SK-N-SH treated with all-trans-retinoic acid at 6 μM for 48 hours (cell line): ENCODE measurements at regions not wholly inside any gene's neighbourhood (a gene's known extent, or its start where the extent isn't known, plus 50 kb on each side); places are given as distances from the start of the nearest gene placed in this dataset.

Experiments
- ATAC-seq: fragments of 200-7000 bp; cut with Tn5 transposase; 3 replicates; pipeline ENCODE4 v1.9.1; 2020; ENCODE audit warnings: mild to moderate bottlenecking, moderate library complexity
- ARNTL ChIP-seq: fragments of 450-650 bp; formaldehyde crosslinking; IDR thresholded peaks from 2 replicates; pipeline ENCODE4 v1.5.0; 2020; ENCODE audit warnings: low read depth, mild to moderate bottlenecking, moderate library complexity, borderline replicate concordance
- BACH2 ChIP-seq: fragments of 250-450 bp; sonication (Bioruptor Pico); IDR thresholded peaks from 2 replicates; pipeline ENCODE4 v1.9.0; 2021; ENCODE audit warnings: mild to moderate bottlenecking, borderline replicate concordance
- CSDC2 ChIP-seq: fragments of 250-450 bp; sonication (Bioruptor Pico); IDR thresholded peaks from 2 replicates; pipeline ENCODE4 v1.5.0; 2020; ENCODE audit warnings: mild to moderate bottlenecking, moderate library complexity
- ESRRG ChIP-seq: fragments of 250-450 bp; sonication (Bioruptor Pico); IDR thresholded peaks from 2 replicates; pipeline ENCODE4 v1.6.1; 2021; ENCODE audit warnings: mild to moderate bottlenecking
- GLIS3 ChIP-seq: fragments of 250-450 bp; sonication (Bioruptor Pico); IDR thresholded peaks from 2 replicates; pipeline ENCODE4 v1.5.0; 2020; ENCODE audit warnings: mild to moderate bottlenecking, moderate library complexity
- ISL1 ChIP-seq: fragments of 250-450 bp; sonication (Bioruptor Pico); IDR thresholded peaks from 2 replicates; pipeline ENCODE4 v2.1.2; 2022; ENCODE audit warnings: mild to moderate bottlenecking, moderate library complexity
- OSR1 ChIP-seq: fragments of 250-450 bp; sonication (Bioruptor Pico); IDR thresholded peaks from 2 replicates; pipeline ENCODE4 v1.8.0; 2022; ENCODE audit warnings: moderate library complexity, mild to moderate bottlenecking, inconsistent platforms
- POU6F1 ChIP-seq: fragments of 250-450 bp; sonication (Bioruptor Pico); IDR thresholded peaks from 2 replicates; pipeline ENCODE4 v1.8.0; 2021; ENCODE audit warnings: low read depth, mild to moderate bottlenecking, moderate library complexity, borderline replicate concordance
- PPARA ChIP-seq: fragments of 250-450 bp; sonication (Bioruptor Pico); IDR thresholded peaks from 2 replicates; pipeline ENCODE4 v1.5.0; 2020; ENCODE audit warnings: mild to moderate bottlenecking, borderline replicate concordance
- RARB ChIP-seq: fragments of 250-450 bp; sonication (Bioruptor Pico); IDR thresholded peaks from 2 replicates; pipeline ENCODE4 v1.8.0; 2021; ENCODE audit warnings: mild to moderate bottlenecking, moderate library complexity
- SNAI2 ChIP-seq: fragments of 250-450 bp; sonication (Bioruptor Pico); IDR thresholded peaks from 2 replicates; pipeline ENCODE4 v1.5.0; 2020; ENCODE audit warnings: mild to moderate bottlenecking, moderate library complexity
- TCF4 ChIP-seq: fragments of 250-450 bp; sonication (Bioruptor Pico); IDR thresholded peaks from 2 replicates; pipeline ENCODE4 v1.8.0; 2021; ENCODE audit warnings: mild to moderate bottlenecking, moderate library complexity, borderline replicate concordance
- TOX ChIP-seq: fragments of 250-450 bp; sonication (Bioruptor Pico); IDR thresholded peaks from 2 replicates; pipeline ENCODE4 v1.8.0; 2021; ENCODE audit warnings: mild to moderate bottlenecking, moderate library complexity, borderline replicate concordance
- TSHZ2 ChIP-seq: fragments of 250-450 bp; sonication (Bioruptor Pico); IDR thresholded peaks from 2 replicates; pipeline ENCODE4 v1.5.0; 2020; ENCODE audit warnings: mild to moderate bottlenecking, moderate library complexity
- ZC3H10 ChIP-seq: fragments of 250-450 bp; sonication (Bioruptor Pico); IDR thresholded peaks from 2 replicates; pipeline ENCODE4 v1.5.1; 2021; ENCODE audit warnings: mild to moderate bottlenecking, moderate library complexity
- ZFP3 ChIP-seq: fragments of 250-450 bp; sonication (Bioruptor Pico); IDR thresholded peaks from 2 replicates; pipeline ENCODE4 v1.5.0; 2020; ENCODE audit warnings: mild to moderate bottlenecking, moderate library complexity
- ZFP30 ChIP-seq: fragments of 450-650 bp; formaldehyde crosslinking; IDR thresholded peaks from 2 replicates; pipeline ENCODE4 v1.5.0; 2022; ENCODE audit warnings: mild to moderate bottlenecking, moderate library complexity
- ZNF565 ChIP-seq: fragments of 450-650 bp; formaldehyde crosslinking; conservative IDR thresholded peaks from 2 replicates; pipeline ENCODE4 v1.5.0; 2020; ENCODE audit warnings: low read depth, mild to moderate bottlenecking, moderate library complexity
- ZNF70 ChIP-seq: fragments of 450-650 bp; formaldehyde crosslinking; IDR thresholded peaks from 2 replicates; pipeline ENCODE4 v1.5.0; 2020; ENCODE audit warnings: mild to moderate bottlenecking, moderate library complexity
- ZNF8 ChIP-seq: fragments of 450-650 bp; formaldehyde crosslinking; IDR thresholded peaks from 2 replicates; pipeline ENCODE4 v1.5.0; 2020; ENCODE audit warnings: mild to moderate bottlenecking, moderate library complexity
- TF ChIP-seq, protein P1 (sequence below): fragments of 250-450 bp; sonication (Bioruptor Pico); IDR thresholded peaks from 2 replicates; pipeline ENCODE4 v1.5.1; 2021; ENCODE audit warnings: mild to moderate bottlenecking, moderate library complexity

DNA sequence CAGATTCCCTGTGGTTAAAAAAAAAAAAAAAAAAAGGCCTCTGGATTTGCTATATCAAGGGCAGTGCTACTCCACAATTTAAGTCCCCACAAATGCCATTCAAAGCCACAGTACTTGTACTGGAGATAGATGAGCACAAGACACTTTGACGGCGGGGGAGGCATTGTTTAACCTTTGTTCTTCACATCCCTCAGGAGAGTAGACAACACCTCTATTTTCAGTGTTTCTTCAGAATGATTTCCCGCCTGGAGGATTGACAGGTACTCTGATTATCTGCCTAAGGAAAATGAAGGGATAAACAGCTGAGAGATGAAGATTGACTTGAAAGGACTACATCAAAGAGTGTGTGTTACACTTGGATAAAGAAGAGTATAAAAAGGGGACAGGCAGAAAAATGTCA, 58.7 kb downstream of the OTOL1 start:
- TF ChIP-seq ZFP30 (CRISPR knock-in tag) (no peak), ZNF8 (CRISPR knock-in tag) (no peak)
- no peak for ATAC-seq

- ATAC-seq: no peak; the same call in 2 of the 3 replicates
- TF ChIP-seq TCF4 (CRISPR knock-in tag) (peak; percentile 56), TSHZ2 (peak; percentile 61; the same call in 1 of the 2 replicates), BACH2 (no peak), ISL1 (CRISPR knock-in tag) (peak; percentile 61)
Measured at GRCh38 chr3:161556533-161556932, 59.9 kb downstream of the OTOL1 start.

- TF ChIP-seq ISL1 (CRISPR knock-in tag): no peak; the same call in 1 of the 2 replicates
- no peak for TF ChIP-seq ZC3H10
- TF ChIP-seq GLIS3 (CRISPR knock-in tag): no peak
- TF ChIP-seq CSDC2 (CRISPR knock-in tag): no peak
- TF ChIP-seq POU6F1 (CRISPR knock-in tag): no peak
- TF ChIP-seq, protein P1, sequence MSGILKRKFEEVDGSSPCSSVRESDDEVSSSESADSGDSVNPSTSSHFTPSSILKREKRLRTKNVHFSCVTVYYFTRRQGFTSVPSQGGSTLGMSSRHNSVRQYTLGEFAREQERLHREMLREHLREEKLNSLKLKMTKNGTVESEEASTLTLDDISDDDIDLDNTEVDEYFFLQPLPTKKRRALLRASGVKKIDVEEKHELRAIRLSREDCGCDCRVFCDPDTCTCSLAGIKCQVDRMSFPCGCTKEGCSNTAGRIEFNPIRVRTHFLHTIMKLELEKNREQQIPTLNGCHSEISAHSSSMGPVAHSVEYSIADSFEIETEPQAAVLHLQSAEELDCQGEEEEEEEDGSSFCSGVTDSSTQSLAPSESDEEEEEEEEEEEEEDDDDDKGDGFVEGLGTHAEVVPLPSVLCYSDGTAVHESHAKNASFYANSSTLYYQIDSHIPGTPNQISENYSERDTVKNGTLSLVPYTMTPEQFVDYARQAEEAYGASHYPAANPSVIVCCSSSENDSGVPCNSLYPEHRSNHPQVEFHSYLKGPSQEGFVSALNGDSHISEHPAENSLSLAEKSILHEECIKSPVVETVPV (CRISPR knock-in tag): no peak
- TF ChIP-seq ARNTL: no peak
- no peak for TF ChIP-seq PPARA (CRISPR knock-in tag)
- no peak for TF ChIP-seq RARB (CRISPR knock-in tag)
- TF ChIP-seq ZNF565: no peak
- TF ChIP-seq TSHZ2: no peak
- no peak for TF ChIP-seq ZFP3
- TF ChIP-seq ZNF8 (CRISPR knock-in tag): no peak
- no peak for TF ChIP-seq ESRRG (CRISPR knock-in tag)
- no peak for TF ChIP-seq SNAI2 (CRISPR knock-in tag)
- no peak for TF ChIP-seq BACH2
- no peak for TF ChIP-seq ZFP30 (CRISPR knock-in tag)
- TF ChIP-seq OSR1 (CRISPR knock-in tag): no peak
- TF ChIP-seq ZNF70 (CRISPR knock-in tag): no peak
- TF ChIP-seq, all 23 proteins: peak for 0
- ATAC-seq: no peak
Measured at GRCh38 chr3:161556941-161557340, 60.3 kb downstream of the OTOL1 start.

DNA sequence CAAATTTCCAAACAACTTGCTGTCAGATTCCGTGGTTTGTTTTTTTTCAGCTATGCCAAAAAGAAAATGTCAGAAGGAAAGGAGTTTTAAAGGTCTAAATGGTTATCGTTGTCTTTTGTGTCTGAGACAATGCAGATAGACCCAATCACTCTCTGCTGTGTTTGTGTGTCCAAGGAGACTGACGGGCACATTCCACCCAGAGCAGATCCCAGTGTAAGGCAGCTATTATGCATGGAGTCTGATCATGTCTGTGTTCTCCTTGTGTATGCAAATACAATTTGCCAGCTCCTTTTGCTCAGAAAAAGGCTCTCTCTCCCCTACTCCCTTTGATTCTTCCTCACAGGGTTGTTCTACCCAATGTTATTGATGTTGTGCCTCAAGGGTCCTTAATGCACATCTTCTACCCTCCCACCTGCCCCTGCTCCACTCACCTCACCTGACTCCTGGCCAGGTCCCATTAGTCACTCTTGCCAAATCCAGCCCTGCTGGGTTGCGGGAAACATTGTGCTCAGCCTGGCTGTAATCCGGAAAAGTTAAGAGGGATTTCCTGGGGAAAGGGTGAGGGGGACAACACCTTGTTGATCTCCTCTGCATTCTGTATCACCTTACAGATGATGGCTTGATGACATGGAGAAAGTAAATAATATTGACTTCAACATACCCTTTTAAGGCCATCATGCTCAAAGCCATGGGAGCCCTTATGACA, 61.0 kb downstream of the OTOL1 start:
- no peak for ATAC-seq
- no peak for TF ChIP-seq PPARA (CRISPR knock-in tag)
- no peak for TF ChIP-seq TCF4 (CRISPR knock-in tag)
- no peak for TF ChIP-seq TOX (CRISPR knock-in tag)
- TF ChIP-seq ZNF70 (CRISPR knock-in tag): no peak
- no peak for TF ChIP-seq POU6F1 (CRISPR knock-in tag)
- TF ChIP-seq, all 23 proteins: peak for 0
